ENCODE measurements at regions not wholly inside any gene's neighbourhood (a gene's known extent, or its start where the extent isn't known, plus 50 kb on each side); places are given as distances from the start of the nearest gene placed in this dataset.

DNA sequence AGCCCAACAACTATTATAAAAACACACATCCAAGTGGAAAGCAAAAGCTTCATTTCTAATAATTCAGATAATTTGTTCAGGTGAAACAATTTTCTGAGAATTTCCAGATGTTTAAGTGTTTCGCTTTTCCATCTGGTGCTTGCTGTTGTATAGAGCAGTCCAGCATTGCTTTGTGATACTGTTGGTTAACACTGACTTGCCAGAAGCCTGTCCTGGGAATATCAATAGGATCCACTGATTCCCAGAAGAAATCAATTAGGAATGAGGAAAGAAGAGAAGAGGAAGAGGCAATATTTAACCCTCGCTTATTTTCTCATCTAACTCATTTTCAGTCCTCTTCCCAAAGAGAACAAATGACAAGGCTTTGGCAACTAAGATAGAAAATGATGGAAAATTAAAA, 94.9 kb upstream of the DDIT4L start:
- Histone ChIP-seq H3K9me3 (ENCODE audit: control insufficient read depth, low read depth, low read length) (no peaks in the 10 kb centered on the region), H3T11ph (ENCODE audit: low read length) (no peak overlapping the region), H4K8ac (replicated peaks; ENCODE audit: insufficient read length, low read depth, low read length) (no peak overlapping the region), H2BK15ac (ENCODE audit: low read depth, low read length) (no peak overlapping the region), H4K91ac (ENCODE audit: insufficient read length, low read depth, low read length) (no peak overlapping the region), H3K27ac (ENCODE audit: insufficient read length, low read depth, low read length) (no peak overlapping the region), H3K23ac (ENCODE audit: insufficient read length, low read depth, low read length) (no peak overlapping the region), H4K5ac (ENCODE audit: insufficient read length, low read depth, low read length) (no peak overlapping the region), H2BK12ac (ENCODE audit: insufficient read length, low read depth, low read length) (no peak overlapping the region), H3K18ac (ENCODE audit: insufficient read length, low read depth, low read length) (no peak overlapping the region), H2BK120ac (ENCODE audit: low read depth, low read length, poor library complexity, severe bottlenecking) (no peak overlapping the region), H3K56ac (ENCODE audit: insufficient read length, low read depth, low read length) (no peak overlapping the region), H2BK5ac (ENCODE audit: insufficient read length, low read length) (no peak overlapping the region), H2AK5ac (ENCODE audit: insufficient read length, low read length) (no peak overlapping the region), H2AFZ (ENCODE audit: low read length) (no peak overlapping the region), H3K79me1 (ENCODE audit: insufficient read depth, low read depth, low read length, poor library complexity, severe bottlenecking) (no peaks in the 10 kb centered on the region), H3K14ac (ENCODE audit: insufficient read depth, low read length) (no peak overlapping the region), H3K4me2 (ENCODE audit: insufficient read depth, insufficient read length, low read length) (no peak overlapping the region), H4K20me1 (ENCODE audit: control insufficient read depth, insufficient read depth, insufficient read length) (no peaks in the 10 kb centered on the region), H3K9ac (ENCODE audit: extremely low read depth, insufficient read length, low read length) (no peak overlapping the region), H3K4ac (ENCODE audit: low read depth, low read length) (no peak overlapping the region), H3K79me2 (ENCODE audit: insufficient read depth, low read length) (no peaks in the 10 kb centered on the region), H3K27me3 (ENCODE audit: insufficient read depth, low read length) (no peaks in the 10 kb centered on the region), H3K4me1 (ENCODE audit: insufficient read depth, low read length) (no peaks in the 10 kb centered on the region; the same call in 1 of the 2 replicates), H2BK20ac (ENCODE audit: low read depth, low read length, poor library complexity, severe bottlenecking) (no peak overlapping the region), H3K23me2 (ENCODE audit: insufficient read length, low read depth, low read length, poor library complexity, severe bottlenecking) (no peaks in the 10 kb centered on the region)
- Mint-ChIP-seq H3K27me3 (ENCODE audit: low read depth) (no peaks in the 10 kb centered on the region), H3K4me1 (peaks cover 33 to 36% of the 10 kb centered on the region in 2 experiments), H3K4me3 (no peak overlapping the region), H3K27ac (no peak overlapping the region), H3K9me3 (no peaks in the 10 kb centered on the region), H3K36me3 (ENCODE audit: insufficient read depth in 1 of 3, low read depth in 3 of 3) (no peaks in the 10 kb centered on the region)
- TF ChIP-seq, protein P1, sequence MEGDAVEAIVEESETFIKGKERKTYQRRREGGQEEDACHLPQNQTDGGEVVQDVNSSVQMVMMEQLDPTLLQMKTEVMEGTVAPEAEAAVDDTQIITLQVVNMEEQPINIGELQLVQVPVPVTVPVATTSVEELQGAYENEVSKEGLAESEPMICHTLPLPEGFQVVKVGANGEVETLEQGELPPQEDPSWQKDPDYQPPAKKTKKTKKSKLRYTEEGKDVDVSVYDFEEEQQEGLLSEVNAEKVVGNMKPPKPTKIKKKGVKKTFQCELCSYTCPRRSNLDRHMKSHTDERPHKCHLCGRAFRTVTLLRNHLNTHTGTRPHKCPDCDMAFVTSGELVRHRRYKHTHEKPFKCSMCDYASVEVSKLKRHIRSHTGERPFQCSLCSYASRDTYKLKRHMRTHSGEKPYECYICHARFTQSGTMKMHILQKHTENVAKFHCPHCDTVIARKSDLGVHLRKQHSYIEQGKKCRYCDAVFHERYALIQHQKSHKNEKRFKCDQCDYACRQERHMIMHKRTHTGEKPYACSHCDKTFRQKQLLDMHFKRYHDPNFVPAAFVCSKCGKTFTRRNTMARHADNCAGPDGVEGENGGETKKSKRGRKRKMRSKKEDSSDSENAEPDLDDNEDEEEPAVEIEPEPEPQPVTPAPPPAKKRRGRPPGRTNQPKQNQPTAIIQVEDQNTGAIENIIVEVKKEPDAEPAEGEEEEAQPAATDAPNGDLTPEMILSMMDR (conservative IDR thresholded peaks at IDR 0.05): no peak
- WGBS (ENCODE audit: extremely low coverage, insufficient read length, low lambda C conversion rate): no CpG with 5 or more reads among the region's 2 CpGs
- DNase-seq: no peak
